Parathyroid adenoma (tissue), 2 donors: ENCODE measurements at regions not wholly inside any gene's neighbourhood (a gene's known extent, or its start where the extent isn't known, plus 50 kb on each side); places are given as distances from the start of the nearest gene placed in this dataset.

Source experiments
- H2AFZ ChIP-seq: fragments of 300-600 bp; sonication (generic); one replicate; pipeline ENCODE4 v1.7.0; 2017; ENCODE audit warnings: antibody characterized with exemption, mild to moderate bottlenecking
- H3K27ac ChIP-seq: fragments of 300-600 bp; sonication (generic); one replicate; pipeline ENCODE4 v1.7.0; 2017
- H3K27me3 ChIP-seq: fragments of 300-600 bp; sonication (generic); one replicate; pipeline ENCODE4 v1.7.0; 2017; ENCODE audit warnings: low read length; ENCODE audit not compliant: control insufficient read depth, insufficient read depth
- H3K36me3 ChIP-seq: fragments of 300-600 bp; sonication (generic); one replicate; pipeline ENCODE4 v1.7.0; 2017; ENCODE audit warnings: low read length; ENCODE audit not compliant: control insufficient read depth, insufficient read depth
- H3K4me1 ChIP-seq: fragments of 300-600 bp; sonication (generic); one replicate; pipeline ENCODE4 v1.7.0; 2017; ENCODE audit warnings: control low read depth
- H3K4me2 ChIP-seq: fragments of 300-600 bp; sonication (generic); one replicate; pipeline ENCODE4 v1.7.0; 2017; ENCODE audit warnings: low read length
- H3K4me3 ChIP-seq: fragments of 300-600 bp; sonication (generic); one replicate; pipeline ENCODE4 v1.7.0; 2017; ENCODE audit warnings: low read depth, low read length
- H3K79me2 ChIP-seq: fragments of 300-600 bp; sonication (generic); one replicate; pipeline ENCODE4 v1.7.0; 2017; ENCODE audit warnings: control low read depth
- H3K9ac ChIP-seq: fragments of 300-600 bp; sonication (generic); one replicate; pipeline ENCODE4 v1.7.0; 2017; ENCODE audit warnings: mild to moderate bottlenecking
- H3K9me3 ChIP-seq: fragments of 300-600 bp; sonication (generic); one replicate; pipeline ENCODE4 v1.7.0; 2017; ENCODE audit warnings: low read length; ENCODE audit not compliant: control insufficient read depth
- CTCF ChIP-seq: fragments of 300-600 bp; sonication (generic); IDR thresholded peaks from one replicate; pipeline ENCODE4 v1.7.0; 2017; ENCODE audit warnings: antibody characterized with exemption, mild to moderate bottlenecking
- donor health status: primary hyperparathyroidism.

GRCh38 chr1:187619175-187619574 lies 790.4 kb downstream of the PLA2G4A start:
- Histone ChIP-seq H3K4me2 (no peak overlapping the region), H3K4me1 (no peaks in the 10 kb centered on the region), H3K27ac (no peak overlapping the region), H3K79me2 (no peaks in the 10 kb centered on the region), H3K9me3 (no peaks in the 10 kb centered on the region), H3K9ac (no peak overlapping the region), H3K4me3 (no peak overlapping the region), H3K36me3 (no peaks in the 10 kb centered on the region), H2AFZ (no peak overlapping the region), H3K27me3 (no peaks in the 10 kb centered on the region)
- no peak for TF ChIP-seq CTCF

GRCh38 chr1:187621951-187622350 lies 793.2 kb downstream of the PLA2G4A start:
- no peak overlapping the region for H3K27ac ChIP-seq
- H3K9me3 ChIP-seq = no peaks in the 10 kb centered on the region
- no peak overlapping the region for H3K9ac ChIP-seq
- no peaks in the 10 kb centered on the region for H3K36me3 ChIP-seq
- TF ChIP-seq CTCF = no peak
- H3K4me1 ChIP-seq = no peaks in the 10 kb centered on the region
- no peak overlapping the region for H2AFZ ChIP-seq
- no peaks in the 10 kb centered on the region for H3K27me3 ChIP-seq
- no peak overlapping the region for H3K4me3 ChIP-seq
- H3K79me2 ChIP-seq = no peaks in the 10 kb centered on the region
- H3K4me2 ChIP-seq = no peak overlapping the region

- H3K4me1 ChIP-seq = no peaks in the 10 kb centered on the region
- no peak overlapping the region for H3K9ac ChIP-seq
- no peak overlapping the region for H3K4me3 ChIP-seq
- TF ChIP-seq CTCF = no peak
- no peaks in the 10 kb centered on the region for H3K9me3 ChIP-seq
- H3K27ac ChIP-seq = no peak overlapping the region
- H3K27me3 ChIP-seq = no peaks in the 10 kb centered on the region
- no peak overlapping the region for H3K4me2 ChIP-seq
- H3K36me3 ChIP-seq = no peaks in the 10 kb centered on the region
- no peak overlapping the region for H2AFZ ChIP-seq
- H3K79me2 ChIP-seq = no peaks in the 10 kb centered on the region
Measured at GRCh38 chr1:187622545-187622944, 793.8 kb downstream of the PLA2G4A start.

GRCh38 chr1:187624812-187625545 lies 796.2 kb downstream of the PLA2G4A start:
- TF ChIP-seq CTCF = no peak
- H3K4me2 ChIP-seq = no peak overlapping the region
- no peak overlapping the region for H3K27ac ChIP-seq

GRCh38 chr1:187626056-187626455 lies 797.3 kb downstream of the PLA2G4A start:
- no peak overlapping the region for H3K9ac ChIP-seq
- no peaks in the 10 kb centered on the region for H3K4me1 ChIP-seq
- no peak overlapping the region for H2AFZ ChIP-seq
- no peaks in the 10 kb centered on the region for H3K9me3 ChIP-seq
- H3K36me3 ChIP-seq = no peaks in the 10 kb centered on the region
- H3K27me3 ChIP-seq = no peaks in the 10 kb centered on the region
- TF ChIP-seq CTCF = no peak
- no peak overlapping the region for H3K27ac ChIP-seq
- no peak overlapping the region for H3K4me3 ChIP-seq
- H3K4me2 ChIP-seq = no peak overlapping the region
- no peaks in the 10 kb centered on the region for H3K79me2 ChIP-seq

More at GRCh38 chr1:187624812-187625545, 796.2 kb downstream of the PLA2G4A start:
- Histone ChIP-seq H3K4me3 (no peak overlapping the region), H2AFZ (no peak overlapping the region), H3K79me2 (no peaks in the 10 kb centered on the region), H3K27me3 (no peaks in the 10 kb centered on the region), H3K4me1 (no peaks in the 10 kb centered on the region), H3K36me3 (no peaks in the 10 kb centered on the region), H3K9ac (no peak overlapping the region), H3K9me3 (no peaks in the 10 kb centered on the region)
